Osteoblast (primary cell): ENCODE measurements at regions not wholly inside any gene's neighbourhood (a gene's known extent, or its start where the extent isn't known, plus 50 kb on each side); places are given as distances from the start of the nearest gene placed in this dataset.

ENCODE experiments used
- DNase-seq: peaks from one replicate; pipeline ENCODE4 v3.0.0; 2011; ENCODE audit warnings: low spot score, mixed read lengths; ENCODE audit not compliant: insufficient read length; ENCODE audit errors: missing footprints
- H2AFZ ChIP-seq: 2 replicates; pipeline ENCODE4 v1.6.0; 2011; ENCODE audit warnings: mild to moderate bottlenecking, low read length
- H3K27ac ChIP-seq: 2 replicates; pipeline ENCODE4 v1.5.1; 2011; ENCODE audit warnings: mild to moderate bottlenecking, low read depth, low read length, moderate library complexity
- H3K27me3 ChIP-seq: 2 replicates; pipeline ENCODE4 v1.6.0; 2012; ENCODE audit warnings: mild to moderate bottlenecking, control low read depth, inconsistent platforms, low read length, moderate library complexity; ENCODE audit not compliant: insufficient read depth
- H3K36me3 ChIP-seq: 2 replicates; pipeline ENCODE4 v1.5.1; 2011; ENCODE audit warnings: mild to moderate bottlenecking, low read length, control low read depth, moderate library complexity; ENCODE audit not compliant: insufficient read depth
- H3K4me1 ChIP-seq: 2 replicates; pipeline ENCODE4 v1.5.1; 2011; ENCODE audit warnings: mild to moderate bottlenecking, low read length, control low read depth, moderate library complexity; ENCODE audit not compliant: insufficient read depth
- H3K4me2 ChIP-seq: 2 replicates; pipeline ENCODE4 v1.6.0; 2011; ENCODE audit warnings: mild to moderate bottlenecking, low read length; ENCODE audit not compliant: insufficient read depth
- H3K4me3 ChIP-seq: fragments of 200-600 bp; sonication (generic); 3 replicates; pipeline ENCODE4 v1.5.1; 2012; ENCODE audit warnings: mild to moderate bottlenecking, low read length, inconsistent platforms; ENCODE audit not compliant: insufficient read depth
- H3K79me2 ChIP-seq: 2 replicates; pipeline ENCODE4 v1.6.0; 2012; ENCODE audit warnings: mild to moderate bottlenecking, low read length, control low read depth, inconsistent platforms; ENCODE audit not compliant: insufficient read depth
- H3K9me3 ChIP-seq: 2 replicates; pipeline ENCODE4 v1.5.1; 2011; ENCODE audit warnings: low read depth, low read length, control low read depth
- H4K20me1 ChIP-seq: 2 replicates; pipeline ENCODE4 v1.6.0; 2012; ENCODE audit warnings: mild to moderate bottlenecking, low read length, control low read depth; ENCODE audit not compliant: insufficient read depth
- CTCF ChIP-seq: IDR thresholded peaks from 2 replicates; pipeline ENCODE4 v1.5.1; 2011; ENCODE audit warnings: mild to moderate bottlenecking, low read depth, low read length, moderate library complexity; ENCODE audit errors: extremely low read depth

- Histone ChIP-seq H2AFZ (no peak overlapping the region), H3K4me3 (no peak overlapping the region), H3K79me2 (no peaks in the 10 kb centered on the region), H3K27ac (no peak overlapping the region), H3K9me3 (no peaks in the 10 kb centered on the region), H3K27me3 (no peaks in the 10 kb centered on the region), H4K20me1 (no peaks in the 10 kb centered on the region), H3K4me1 (no peaks in the 10 kb centered on the region), H3K36me3 (no peaks in the 10 kb centered on the region), H3K4me2 (no peak overlapping the region)
- no peak for DNase-seq
- no peak for TF ChIP-seq CTCF
These were observed 245.5 kb upstream of the PARD3B start for GRCh38 chr2:204299766-204300165.

GRCh38 chr2:204306667-204307066 lies 238.6 kb upstream of the PARD3B start:
- TF ChIP-seq CTCF, result no peak
- Histone ChIP-seq H3K4me2 (no peak overlapping the region), H3K79me2 (no peaks in the 10 kb centered on the region), H4K20me1 (no peaks in the 10 kb centered on the region), H3K4me3 (no peak overlapping the region), H3K27me3 (peaks cover under 1% of the 10 kb centered on the region), H3K27ac (no peak overlapping the region), H3K4me1 (no peaks in the 10 kb centered on the region), H3K36me3 (no peaks in the 10 kb centered on the region), H3K9me3 (no peaks in the 10 kb centered on the region), H2AFZ (no peak overlapping the region)
- DNase-seq, result peak; percentile 34

- H3K27me3 ChIP-seq, result peaks cover 4% of the 10 kb centered on the region
- no peak for DNase-seq
These were observed 233.2 kb upstream of the PARD3B start for GRCh38 chr2:204312105-204312504.

GRCh38 chr2:204313256-204313655 lies 232.0 kb upstream of the PARD3B start:
- TF ChIP-seq CTCF, result no peak
- no peak overlapping the region for H2AFZ ChIP-seq
- no peaks in the 10 kb centered on the region for H3K9me3 ChIP-seq
- H3K27me3 ChIP-seq, result peaks cover 4% of the 10 kb centered on the region
- H4K20me1 ChIP-seq, result no peaks in the 10 kb centered on the region
- no peaks in the 10 kb centered on the region for H3K36me3 ChIP-seq
- DNase-seq, result no peak
- no peak overlapping the region for H3K4me3 ChIP-seq
- no peaks in the 10 kb centered on the region for H3K4me1 ChIP-seq
- H3K79me2 ChIP-seq, result no peaks in the 10 kb centered on the region
- H3K4me2 ChIP-seq, result no peak overlapping the region
- no peak overlapping the region for H3K27ac ChIP-seq

More at GRCh38 chr2:204312105-204312504, 233.2 kb upstream of the PARD3B start:
- Histone ChIP-seq H4K20me1 (no peaks in the 10 kb centered on the region), H3K79me2 (no peaks in the 10 kb centered on the region), H3K4me1 (no peaks in the 10 kb centered on the region), H3K36me3 (no peaks in the 10 kb centered on the region), H3K9me3 (no peaks in the 10 kb centered on the region), H2AFZ (no peak overlapping the region), H3K4me3 (no peak overlapping the region), H3K27ac (no peak overlapping the region), H3K4me2 (no peak overlapping the region)
- TF ChIP-seq CTCF, result no peak
